Stomach (tissue), 4 donors: ENCODE measurements at regions not wholly inside any gene's neighbourhood (a gene's known extent, or its start where the extent isn't known, plus 50 kb on each side); places are given as distances from the start of the nearest gene placed in this dataset.
"Not testable (repeated sequence)": the region's sequence is repeated elsewhere in the genome, so short reads cannot be mapped to it uniquely, and the experiment has no call there.

Experiments used
- EP300 ChIP-seq: sonication (generic); formaldehyde crosslinking; IDR thresholded peaks from one replicate; pipeline ENCODE4 v1.6.1; 2017; ENCODE audit warnings: antibody characterized with exemption
- POLR2A ChIP-seq, 4 donors: fragments of 450-650 bp; IDR thresholded peaks; one replicate each; pipeline ENCODE4 v1.6.1; 2016; ENCODE audit warnings: antibody characterized with exemption in 4 of 4, control low read depth in 2 of 4, mild to moderate bottlenecking in 1 of 4, moderate library complexity in 1 of 4
- TF ChIP-seq, protein P1 (sequence below), 7 experiments: fragments of 450-650 bp in 4 of 7; fragments of 200-600 bp in 3 of 7; sonication (generic) in 3 of 7; IDR thresholded peaks; one replicate each; pipeline ENCODE4 v1.5.1; 2016 to 2019; ENCODE audit warnings: antibody characterized with exemption in 7 of 7, control low read depth in 2 of 7, mild to moderate bottlenecking in 1 of 7

GRCh38 chr6:131445356-131445755 is 127.7 kb upstream of the ARG1 start:
- TF ChIP-seq EP300; POLR2A (IDR thresholded peaks at IDR 0.05): not testable (repeated sequence)
- TF ChIP-seq, protein P1, sequence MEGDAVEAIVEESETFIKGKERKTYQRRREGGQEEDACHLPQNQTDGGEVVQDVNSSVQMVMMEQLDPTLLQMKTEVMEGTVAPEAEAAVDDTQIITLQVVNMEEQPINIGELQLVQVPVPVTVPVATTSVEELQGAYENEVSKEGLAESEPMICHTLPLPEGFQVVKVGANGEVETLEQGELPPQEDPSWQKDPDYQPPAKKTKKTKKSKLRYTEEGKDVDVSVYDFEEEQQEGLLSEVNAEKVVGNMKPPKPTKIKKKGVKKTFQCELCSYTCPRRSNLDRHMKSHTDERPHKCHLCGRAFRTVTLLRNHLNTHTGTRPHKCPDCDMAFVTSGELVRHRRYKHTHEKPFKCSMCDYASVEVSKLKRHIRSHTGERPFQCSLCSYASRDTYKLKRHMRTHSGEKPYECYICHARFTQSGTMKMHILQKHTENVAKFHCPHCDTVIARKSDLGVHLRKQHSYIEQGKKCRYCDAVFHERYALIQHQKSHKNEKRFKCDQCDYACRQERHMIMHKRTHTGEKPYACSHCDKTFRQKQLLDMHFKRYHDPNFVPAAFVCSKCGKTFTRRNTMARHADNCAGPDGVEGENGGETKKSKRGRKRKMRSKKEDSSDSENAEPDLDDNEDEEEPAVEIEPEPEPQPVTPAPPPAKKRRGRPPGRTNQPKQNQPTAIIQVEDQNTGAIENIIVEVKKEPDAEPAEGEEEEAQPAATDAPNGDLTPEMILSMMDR (IDR thresholded peaks at IDR 0.05) = not testable (repeated sequence)
